WTC11 (cell line): ENCODE measurements at regions not wholly inside any gene's neighbourhood (a gene's known extent, or its start where the extent isn't known, plus 50 kb on each side); places are given as distances from the start of the nearest gene placed in this dataset.

ENCODE experiments used
- CBFB ChIP-seq: sonication (generic); formaldehyde crosslinking; IDR thresholded peaks from 2 replicates; pipeline ENCODE4 v1.8.1; 2022; ENCODE audit warnings: mild to moderate bottlenecking, low read depth, missing genetic modification reagents
- CREB1 ChIP-seq: sonication (generic); formaldehyde crosslinking; IDR thresholded peaks from 2 replicates; pipeline ENCODE4 v1.8.0; 2023; ENCODE audit warnings: mild to moderate bottlenecking, missing genetic modification reagents
- CREM ChIP-seq: sonication (generic); formaldehyde crosslinking; IDR thresholded peaks from 2 replicates; pipeline ENCODE4 v1.8.1; 2022; ENCODE audit warnings: mild to moderate bottlenecking, missing genetic modification reagents, moderate library complexity
- CTCF ChIP-seq: fragments of 200-600 bp; IDR thresholded peaks from 2 replicates; pipeline ENCODE4 v1.8.0; 2022; ENCODE audit warnings: antibody characterized with exemption
- E2F1 ChIP-seq: sonication (generic); formaldehyde crosslinking; IDR thresholded peaks from 2 replicates; pipeline ENCODE4 v1.8.0; 2022; ENCODE audit warnings: mild to moderate bottlenecking, missing genetic modification reagents
- MYBL2 ChIP-seq: sonication (generic); formaldehyde crosslinking; IDR thresholded peaks from 2 replicates; pipeline ENCODE4 v1.8.1; 2023; ENCODE audit warnings: mild to moderate bottlenecking, moderate library complexity, missing genetic modification reagents
- OVOL2 ChIP-seq: fragments of 250-450 bp; sonication (Bioruptor Pico); IDR thresholded peaks from 2 replicates; pipeline ENCODE4 v1.9.0; 2021; ENCODE audit warnings: mild to moderate bottlenecking, borderline replicate concordance
- PRRX2 ChIP-seq: fragments of 250-450 bp; sonication (Bioruptor Pico); IDR thresholded peaks from 2 replicates; pipeline ENCODE4 v1.8.0; 2021; ENCODE audit warnings: mild to moderate bottlenecking
- SMAD4 ChIP-seq: sonication (generic); formaldehyde crosslinking; IDR thresholded peaks from 2 replicates; pipeline ENCODE4 v1.8.0; 2022; ENCODE audit warnings: mild to moderate bottlenecking, missing genetic modification reagents
- TCF7 ChIP-seq: sonication (generic); formaldehyde crosslinking; IDR thresholded peaks from 2 replicates; pipeline ENCODE4 v1.8.0; 2022; ENCODE audit warnings: mild to moderate bottlenecking, low read depth, missing genetic modification reagents, moderate library complexity
- ZBTB43 ChIP-seq: sonication (generic); formaldehyde crosslinking; IDR thresholded peaks from 2 replicates; pipeline ENCODE4 v1.8.1; 2023; ENCODE audit warnings: mild to moderate bottlenecking, missing genetic modification reagents
- ZNF138 ChIP-seq: sonication (generic); formaldehyde crosslinking; conservative IDR thresholded peaks from 2 replicates; pipeline ENCODE4 v1.8.1; 2022; ENCODE audit warnings: mild to moderate bottlenecking, moderate library complexity, missing genetic modification reagents
- ZNF263 ChIP-seq: sonication (generic); formaldehyde crosslinking; IDR thresholded peaks from 2 replicates; pipeline ENCODE4 v1.8.1; 2022; ENCODE audit warnings: low read depth, mild to moderate bottlenecking, moderate library complexity, missing genetic modification reagents
- ZSCAN18 ChIP-seq: fragments of 250-450 bp; sonication (Bioruptor Pico); IDR thresholded peaks from 2 replicates; pipeline ENCODE4 v2.1.2; 2022; ENCODE audit warnings: mild to moderate bottlenecking, moderate library complexity

- TF ChIP-seq CREM, result no peak
- no peak for TF ChIP-seq CTCF
- TF ChIP-seq TCF7, result no peak
- TF ChIP-seq CBFB (CRISPR knock-in tag), result no peak
- no peak for TF ChIP-seq PRRX2 (CRISPR knock-in tag)
- TF ChIP-seq ZNF138, result no peak
- TF ChIP-seq OVOL2, result no peak
- TF ChIP-seq E2F1, result no peak
- TF ChIP-seq MYBL2 (CRISPR knock-in tag), result no peak
- TF ChIP-seq ZNF263 (CRISPR knock-in tag), result 0 out of 2 replicates have a peak, but pooled peaks have one; percentile 32
- TF ChIP-seq CREB1 (CRISPR knock-in tag), result no peak
- TF ChIP-seq ZSCAN18 (CRISPR knock-in tag), result no peak
- no peak for TF ChIP-seq ZBTB43
- TF ChIP-seq SMAD4, result no peak
Measured at GRCh38 chr2:7658486-7658885, 741.3 kb downstream of the RNF144A start.
